HG03342 (cell line): ENCODE measurements at regions not wholly inside any gene's neighbourhood (a gene's known extent, or its start where the extent isn't known, plus 50 kb on each side); places are given as distances from the start of the nearest gene placed in this dataset.
"Not testable (repeated sequence)": the region's sequence is repeated elsewhere in the genome, so short reads cannot be mapped to it uniquely, and the experiment has no call there.

Source experiments
- ATAC-seq: cut with Tn5 transposase; IDR thresholded peaks from one replicate; pipeline ENCODE4 v1.9.1; 2021; ENCODE audit warnings: mild to moderate bottlenecking, moderate library complexity; ENCODE audit not compliant: unreplicated experiment

- ATAC-seq = no peak
Measured at GRCh38 chr10:64109926-64110495, 588.8 kb downstream of the REEP3 start.

GRCh38 chr10:64112701-64113355 is 591.6 kb downstream of the REEP3 start:
- ATAC-seq = peak; percentile 51

GRCh38 chr10:64113375-64113774 is 592.2 kb downstream of the REEP3 start:
- no peak for ATAC-seq

DNA sequence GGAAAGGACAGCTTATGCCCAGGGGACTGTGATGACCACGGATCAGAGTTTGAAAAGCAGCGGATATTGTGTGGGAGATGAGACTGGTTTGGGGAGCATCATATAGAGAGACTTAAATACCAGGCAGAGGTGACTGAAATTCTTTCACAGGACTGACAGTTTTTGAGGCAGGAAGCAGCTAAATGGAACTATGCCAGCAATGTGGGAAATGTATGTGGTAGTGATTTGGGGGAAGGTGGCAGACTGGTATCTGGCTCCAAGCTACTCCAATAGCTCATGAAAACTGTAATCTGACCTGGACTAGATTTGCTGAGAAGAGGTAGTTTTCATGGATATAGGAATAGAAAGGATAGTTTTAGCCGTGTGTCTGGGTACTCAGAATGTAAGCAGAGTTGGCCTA is 592.6 kb downstream of the REEP3 start:
- ATAC-seq = no peak

GRCh38 chr10:64115471-64115870 is 594.3 kb downstream of the REEP3 start:
- ATAC-seq = no peak

DNA sequence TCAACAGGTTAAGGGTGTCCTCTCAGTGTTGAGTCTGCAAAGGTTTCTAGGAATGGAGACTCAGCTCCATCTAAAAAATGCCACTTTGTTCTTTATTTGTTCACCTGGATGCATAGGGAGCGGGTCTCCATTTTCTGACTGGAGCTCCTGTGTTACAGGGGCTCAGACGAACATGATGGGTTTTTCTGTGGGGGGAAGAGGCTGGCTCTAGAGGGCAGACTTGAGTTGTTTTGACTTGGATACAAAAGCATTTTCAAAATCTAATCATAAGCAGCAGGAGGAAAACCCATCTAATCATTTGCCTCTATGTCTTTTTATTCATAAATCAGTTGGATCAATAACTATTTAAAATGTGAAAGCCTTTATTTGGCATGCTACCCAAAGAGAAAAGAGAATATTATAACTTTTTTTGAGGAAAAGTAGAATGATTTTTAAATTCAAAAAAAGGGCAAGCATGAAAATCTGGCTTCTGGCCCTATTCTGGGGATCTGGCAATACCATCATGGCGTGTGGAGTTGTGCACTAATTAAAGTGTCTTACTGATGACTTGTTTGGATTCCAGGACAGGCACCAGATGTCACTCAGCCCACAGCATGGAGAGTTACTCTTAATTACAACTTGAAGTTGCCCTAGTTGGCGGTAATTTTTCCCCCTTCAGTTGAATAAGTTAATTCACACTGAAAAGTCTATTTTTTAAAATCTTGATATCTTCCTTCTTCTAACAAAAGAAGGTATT is 594.9 kb downstream of the REEP3 start:
- ATAC-seq = no peak

DNA sequence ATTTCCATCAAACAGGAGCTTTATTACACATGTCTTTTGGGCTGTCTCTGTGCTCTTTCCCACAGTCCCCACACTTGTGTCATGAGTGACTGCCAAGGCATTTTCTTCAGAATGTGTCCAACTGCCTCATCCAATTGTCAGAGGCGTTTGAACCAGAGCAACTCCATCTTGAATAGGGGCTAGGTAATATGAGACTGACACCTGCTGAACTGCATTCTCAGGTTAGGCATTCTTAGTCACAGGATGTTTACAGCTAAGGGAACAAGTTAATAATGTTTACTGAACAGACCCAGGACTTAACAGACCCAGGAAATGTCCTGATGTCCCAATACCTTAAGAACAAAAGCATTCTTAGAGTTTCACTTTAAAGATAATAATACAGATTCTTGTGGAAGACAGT is 595.5 kb downstream of the REEP3 start:
- ATAC-seq = no peak

- no peak for ATAC-seq
Measured at GRCh38 chr10:64118736-64119135, 597.5 kb downstream of the REEP3 start.

GRCh38 chr10:64120301-64120980 is 599.2 kb downstream of the REEP3 start:
- not testable (repeated sequence) for ATAC-seq

DNA sequence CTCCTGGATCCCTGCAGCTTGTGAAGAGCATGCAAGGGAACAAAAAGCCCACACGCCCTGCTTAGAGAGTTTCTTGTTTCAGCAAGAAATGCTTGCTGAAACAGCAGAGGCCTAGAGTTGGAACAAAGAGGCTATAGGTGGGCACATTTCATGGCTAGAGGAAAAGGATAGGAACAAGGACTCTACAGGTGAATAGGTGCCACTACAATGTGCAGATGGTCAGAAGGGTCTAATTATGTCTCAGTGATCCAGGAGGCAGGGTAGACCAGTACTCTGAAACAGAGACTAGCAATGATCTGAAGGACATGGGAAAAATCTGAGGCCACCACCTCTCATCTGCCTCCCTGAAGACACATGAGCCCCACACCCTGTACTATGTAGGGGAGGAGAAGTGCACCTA is 609.0 kb downstream of the REEP3 start:
- no peak for ATAC-seq

GRCh38 chr10:64134676-64135075 is 613.5 kb downstream of the REEP3 start:
- ATAC-seq = no peak

DNA sequence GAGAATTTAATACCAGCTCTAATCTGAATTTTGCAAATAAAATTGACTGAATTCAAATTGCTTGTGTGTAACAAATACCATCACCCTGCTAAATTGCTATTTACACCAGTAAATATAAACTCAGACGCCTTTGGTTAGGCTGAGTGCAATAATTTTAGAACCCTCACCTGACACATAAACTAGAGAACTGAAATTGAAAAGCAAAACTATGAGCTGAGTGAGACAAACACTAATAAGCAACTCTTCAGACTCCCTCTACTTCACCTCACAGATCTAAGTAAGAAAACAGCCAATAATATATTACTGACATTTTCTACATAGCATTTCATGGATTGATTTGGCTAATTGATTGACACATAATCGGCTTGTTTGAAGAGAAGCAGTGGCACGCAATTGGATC is 621.2 kb downstream of the REEP3 start:
- no peak for ATAC-seq

- no peak for ATAC-seq
Measured at GRCh38 chr10:64148607-64149006, 627.4 kb downstream of the REEP3 start.

GRCh38 chr10:64156166-64156565 is 635.0 kb downstream of the REEP3 start:
- ATAC-seq = no peak

DNA sequence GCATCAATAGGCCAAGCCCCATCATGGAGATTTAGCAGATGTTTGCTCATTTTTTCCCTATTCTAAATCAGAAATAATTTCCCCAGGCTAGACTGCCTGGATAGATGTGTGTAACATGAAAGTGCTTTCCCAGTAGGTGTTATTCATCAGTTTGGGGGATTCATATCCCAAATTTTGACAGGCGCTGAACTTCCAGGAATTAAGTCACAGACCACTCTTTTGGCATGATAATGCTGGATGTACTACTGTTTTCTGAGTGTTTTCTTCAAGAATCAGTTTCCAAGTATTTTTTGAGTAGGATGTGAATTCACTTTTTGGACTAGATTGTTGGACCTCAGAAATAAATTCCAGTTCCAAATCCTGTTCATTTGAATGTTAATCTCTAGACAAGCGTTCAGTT is 637.4 kb downstream of the REEP3 start:
- no peak for ATAC-seq

DNA sequence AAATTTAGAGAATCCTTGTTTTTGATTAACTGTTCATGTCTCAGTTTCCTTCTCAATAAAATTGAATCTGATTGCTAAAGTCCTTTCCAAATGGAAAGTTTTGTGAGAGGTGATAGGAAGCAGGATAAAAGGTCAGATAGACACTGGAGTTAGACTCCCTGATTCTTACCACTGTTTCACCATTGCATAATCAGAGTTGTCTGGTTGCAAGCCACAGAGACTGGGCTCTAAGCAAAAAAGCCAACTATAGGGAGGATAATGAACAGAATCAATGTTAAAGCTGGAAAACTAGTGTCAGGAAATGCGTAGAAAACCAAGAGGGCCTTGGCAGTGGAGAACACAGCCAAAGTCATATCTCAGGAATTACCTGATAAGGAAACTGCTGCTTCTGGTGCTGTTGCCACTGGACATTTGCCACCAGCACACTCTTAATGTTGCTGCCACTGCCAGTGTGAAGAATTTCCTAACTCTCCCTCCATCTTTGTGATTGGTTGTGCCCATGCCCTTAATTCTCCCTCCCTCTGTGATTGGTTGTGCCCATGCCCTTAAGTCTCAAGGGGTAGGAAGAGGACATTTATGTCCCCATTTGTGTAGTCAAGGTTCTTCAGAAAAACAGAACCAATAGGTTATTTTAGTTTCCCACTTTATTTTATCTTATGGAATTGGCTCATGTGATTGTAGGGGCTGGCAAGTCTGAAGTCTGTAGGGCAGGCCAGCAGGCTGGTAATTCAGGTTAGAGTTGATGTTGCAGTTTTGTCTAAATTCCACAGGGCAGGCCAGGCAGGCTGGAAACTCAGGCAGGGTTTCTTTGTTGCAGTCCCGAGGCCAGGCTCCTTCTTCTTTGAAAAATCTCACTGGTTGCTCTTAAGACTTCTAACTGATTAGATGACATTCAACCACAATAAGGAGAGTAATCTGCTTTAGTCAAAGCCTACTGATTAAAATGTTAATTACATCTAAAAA is 639.0 kb downstream of the REEP3 start:
- no peak for ATAC-seq

GRCh38 chr10:64170791-64171190 is 649.6 kb downstream of the REEP3 start:
- ATAC-seq = no peak

- ATAC-seq = no peak
Measured at GRCh38 chr10:64173826-64174225, 652.6 kb downstream of the REEP3 start.

DNA sequence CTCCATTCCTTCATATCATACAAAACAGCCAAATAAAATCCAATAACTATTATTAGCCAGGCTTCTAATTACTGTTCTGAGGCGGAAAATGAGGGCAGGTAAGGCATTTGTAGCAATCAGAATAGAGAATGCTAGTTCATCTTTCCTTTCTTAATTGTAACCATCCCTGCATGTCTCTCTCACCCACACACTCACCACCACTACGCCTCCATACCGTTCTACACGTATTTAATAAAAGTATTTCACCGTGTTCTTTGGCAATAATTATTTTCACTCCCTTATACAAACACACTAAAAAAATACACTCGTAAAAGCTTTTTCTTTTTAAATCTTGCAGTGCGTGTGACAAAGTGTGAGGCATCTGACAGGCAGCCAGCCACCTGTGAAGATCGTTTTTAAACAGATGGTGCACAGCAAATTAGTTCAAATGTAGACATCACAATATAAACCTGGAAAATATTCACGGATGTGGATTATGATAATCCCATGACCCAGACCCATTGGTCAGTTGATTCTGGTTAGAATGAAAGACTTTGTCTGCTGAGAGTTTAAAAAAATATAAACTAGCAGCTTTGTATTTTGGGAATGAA is 653.6 kb downstream of the REEP3 start:
- no peak for ATAC-seq

GRCh38 chr10:64175271-64175962 is 654.2 kb downstream of the REEP3 start:
- no peak for ATAC-seq
